MCF 10A (cell line): ENCODE measurements at regions not wholly inside any gene's neighbourhood (a gene's known extent, or its start where the extent isn't known, plus 50 kb on each side); places are given as distances from the start of the nearest gene placed in this dataset.

Experiments
- BruUV-seq: library from RNA; stranded (reverse); fragments of 400-500 nt; replicated peaks from 2 replicates; lab custom pipeline; 2021; lab: Mats Ljungman, UMichigan
- CTCF ChIA-PET: fragments of 300-600 bp; sonication (Branson Sonifier 250); formaldehyde crosslinking; extraction: SDS; loops from one replicate; lab custom pipeline; 2021; ENCODE audit warnings: antibody characterized with exemption, inconsistent platforms; lab: Yijun Ruan, JAX
- POLR2A ChIA-PET: fragments of 300-600, 350-650 bp; sonication (Branson Sonifier 250); formaldehyde crosslinking; extraction: SDS; loops from one replicate; lab custom pipeline; 2020; ENCODE audit warnings: antibody characterized with exemption, inconsistent platforms; lab: Yijun Ruan, JAX
- DNase-seq: peaks from one replicate; pipeline ENCODE4 v3.0.0-alpha.2; 2018; ENCODE audit not compliant: unreplicated experiment
- H3K27ac Mint-ChIP-seq: one replicate; pipeline ENCODE4 v1.8.0; 2022; ENCODE audit warnings: mild to moderate bottlenecking, low read depth, mixed read lengths; ENCODE audit not compliant: unreplicated experiment
- H3K27me3 Mint-ChIP-seq: one replicate; pipeline ENCODE4 v1.8.0; 2022; ENCODE audit warnings: mixed read lengths; ENCODE audit not compliant: insufficient read depth, unreplicated experiment
- H3K36me3 Mint-ChIP-seq: one replicate; pipeline ENCODE4 v1.8.0; 2022; ENCODE audit warnings: mild to moderate bottlenecking, moderate library complexity, mixed read lengths; ENCODE audit not compliant: insufficient read depth, unreplicated experiment
- H3K4me1 Mint-ChIP-seq: one replicate; pipeline ENCODE4 v1.8.0; 2022; ENCODE audit warnings: mixed read lengths; ENCODE audit not compliant: insufficient read depth, unreplicated experiment
- H3K4me3 Mint-ChIP-seq: one replicate; pipeline ENCODE4 v1.8.0; 2022; ENCODE audit warnings: mild to moderate bottlenecking, moderate library complexity, mixed read lengths; ENCODE audit not compliant: unreplicated experiment
- H3K9me3 Mint-ChIP-seq: one replicate; pipeline ENCODE4 v1.8.0; 2022; ENCODE audit warnings: mixed read lengths; ENCODE audit not compliant: unreplicated experiment
- CTCF ChIP-seq: fragments of 200-600 bp; IDR thresholded peaks from one replicate; pipeline ENCODE4 v1.8.0; 2022; ENCODE audit warnings: antibody characterized with exemption, mild to moderate bottlenecking; ENCODE audit not compliant: unreplicated experiment
- intact Hi-C: fragments of 100-400 bp; cut with micrococcal nuclease; formaldehyde crosslinking; loops from 2 replicates; pipeline ENCODE4 v1.14.1; 2022

GRCh38 chr10:60508831-60509230 lies 119.2 kb upstream of the ANK3 start:
- no peak for TF ChIP-seq CTCF
- Mint-ChIP-seq H3K27ac (no peak overlapping the region), H3K9me3 (no peaks in the 10 kb centered on the region), H3K4me1 (peaks cover 7% of the 10 kb centered on the region), H3K4me3 (no peak overlapping the region), H3K36me3 (peaks cover 3% of the 10 kb centered on the region), H3K27me3 (no peaks in the 10 kb centered on the region)
- intact Hi-C loops, result no loop called here
- ChIA-PET CTCF (no interaction called here), POLR2A (no interaction called here)
- no peak for DNase-seq
- no TSS peak for BruUV-seq

- no peak for TF ChIP-seq CTCF
- H3K4me3 Mint-ChIP-seq, result no peak overlapping the region
- ChIA-PET POLR2A (interaction anchor here (0.6 to 1.0 kb wide), 2 partner anchors 12 to 20 kb away, joined by 3 to 4 read pairs; no protein-coding TSS in a partner anchor), CTCF (no interaction called here)
- H3K27ac Mint-ChIP-seq, result no peak overlapping the region
- BruUV-seq, result no TSS peak
- DNase-seq, result no peak
- no peaks in the 10 kb centered on the region for H3K36me3 Mint-ChIP-seq
- H3K27me3 Mint-ChIP-seq, result no peaks in the 10 kb centered on the region
- peaks cover 7% of the 10 kb centered on the region for H3K4me1 Mint-ChIP-seq
- intact Hi-C loops, result no loop called here
- H3K9me3 Mint-ChIP-seq, result no peaks in the 10 kb centered on the region
These were observed 118.4 kb upstream of the ANK3 start for GRCh38 chr10:60508037-60508436.

GRCh38 chr10:60502621-60503020 lies 112.9 kb upstream of the ANK3 start:
- Mint-ChIP-seq H3K4me3 (no peak overlapping the region), H3K9me3 (no peaks in the 10 kb centered on the region), H3K27ac (no peak overlapping the region), H3K27me3 (no peaks in the 10 kb centered on the region), H3K4me1 (no peaks in the 10 kb centered on the region), H3K36me3 (no peaks in the 10 kb centered on the region)
- ChIA-PET POLR2A (no interaction called here), CTCF (interaction anchor here (0.5 kb wide), 1 partner anchor 75 kb away, joined by 3 read pairs; no protein-coding TSS in a partner anchor)
- intact Hi-C loops, result no loop called here
- DNase-seq, result no peak
- no peak for TF ChIP-seq CTCF
- no TSS peak for BruUV-seq

GRCh38 chr10:60498985-60499384 lies 109.3 kb upstream of the ANK3 start:
- POLR2A ChIA-PET, result interaction anchor here (0.8 kb wide), 1 partner anchor 18 kb away, joined by 4 read pairs; no protein-coding TSS in a partner anchor
- H3K9me3 Mint-ChIP-seq, result no peaks in the 10 kb centered on the region
- peaks cover 9% of the 10 kb centered on the region for H3K4me1 Mint-ChIP-seq
- BruUV-seq, result no TSS peak
- no peak overlapping the region for H3K4me3 Mint-ChIP-seq
- CTCF ChIA-PET, result interaction anchor here (0.6 kb wide), 1 partner anchor 44 kb away, joined by 3 read pairs; no protein-coding TSS in a partner anchor
- H3K36me3 Mint-ChIP-seq, result no peaks in the 10 kb centered on the region
- intact Hi-C loops, result no loop called here
- DNase-seq, result no peak
- no peaks in the 10 kb centered on the region for H3K27me3 Mint-ChIP-seq
- no peak overlapping the region for H3K27ac Mint-ChIP-seq
- TF ChIP-seq CTCF, result no peak
